HK-2 (cell line): ENCODE measurements at regions not wholly inside any gene's neighbourhood (a gene's known extent, or its start where the extent isn't known, plus 50 kb on each side); places are given as distances from the start of the nearest gene placed in this dataset.

Experiments used
- DNase-seq: peaks from one replicate; pipeline ENCODE4 v3.0.0-alpha.2; 2018; ENCODE audit not compliant: unreplicated experiment

GRCh38 chr13:38606699-38607535 lies 80.0 kb upstream of the FREM2 start:
- no peak for DNase-seq

GRCh38 chr13:38617936-38618335 lies 68.9 kb upstream of the FREM2 start:
- DNase-seq: no peak

DNA sequence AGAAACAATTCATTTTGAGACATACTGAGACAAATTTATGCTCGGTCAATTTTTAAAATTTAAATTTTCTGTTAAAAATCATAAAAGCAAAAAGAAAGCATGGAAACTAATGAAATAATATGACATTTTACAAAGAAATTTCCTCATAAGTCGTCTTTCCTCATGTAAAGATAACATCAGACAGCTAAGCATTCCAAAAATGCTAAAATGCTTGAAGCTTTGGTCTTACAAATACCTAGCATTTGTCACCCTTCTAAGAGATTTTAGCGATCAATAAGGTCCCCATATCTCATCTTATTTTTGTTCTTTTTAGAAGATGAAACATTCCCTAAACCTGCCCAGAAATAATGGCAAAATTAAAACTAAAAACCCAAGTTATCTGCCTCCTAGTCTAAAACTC lies 68.5 kb upstream of the FREM2 start:
- DNase-seq: no peak

DNA sequence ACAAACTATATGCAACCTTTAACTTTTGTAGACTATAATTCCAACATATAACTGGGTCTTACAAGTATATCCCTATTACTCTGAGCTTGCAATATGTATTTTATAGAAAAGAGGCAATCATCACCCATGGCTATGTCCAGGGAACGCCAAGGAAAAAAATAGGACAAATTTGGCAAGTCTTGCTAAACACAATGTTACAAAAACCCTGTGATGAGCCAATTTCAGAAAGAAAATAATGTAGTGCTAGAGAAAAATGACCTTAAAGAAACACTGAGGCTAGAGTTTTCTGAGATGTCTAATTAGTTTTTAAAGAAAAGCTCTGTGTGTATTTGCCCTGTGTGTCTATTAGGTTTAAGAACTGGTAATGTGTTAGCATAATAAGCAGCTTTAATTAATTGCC lies 68.0 kb upstream of the FREM2 start:
- DNase-seq: no peak

- DNase-seq: no peak
Measured at GRCh38 chr13:38620876-38621275, 66.0 kb upstream of the FREM2 start.

DNA sequence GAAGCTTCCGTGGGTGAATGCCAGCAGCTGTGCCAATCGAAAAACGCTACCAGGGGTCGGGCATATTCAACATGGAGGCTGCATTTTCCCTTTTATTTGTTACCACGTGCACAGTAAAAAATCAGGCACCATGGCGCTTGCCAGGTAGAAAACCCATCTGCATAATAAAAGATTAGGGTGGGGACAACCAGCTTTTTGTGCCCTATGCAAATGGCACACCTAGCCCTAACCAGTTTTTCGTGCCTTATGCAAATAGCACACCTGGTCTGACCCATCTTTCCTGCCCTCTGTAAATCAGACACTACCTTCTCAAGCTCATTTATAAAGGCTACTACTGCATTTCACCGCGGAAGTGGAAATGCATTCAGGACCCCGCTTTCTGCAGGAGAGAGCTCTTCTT lies 62.1 kb upstream of the FREM2 start:
- DNase-seq: no peak

DNA sequence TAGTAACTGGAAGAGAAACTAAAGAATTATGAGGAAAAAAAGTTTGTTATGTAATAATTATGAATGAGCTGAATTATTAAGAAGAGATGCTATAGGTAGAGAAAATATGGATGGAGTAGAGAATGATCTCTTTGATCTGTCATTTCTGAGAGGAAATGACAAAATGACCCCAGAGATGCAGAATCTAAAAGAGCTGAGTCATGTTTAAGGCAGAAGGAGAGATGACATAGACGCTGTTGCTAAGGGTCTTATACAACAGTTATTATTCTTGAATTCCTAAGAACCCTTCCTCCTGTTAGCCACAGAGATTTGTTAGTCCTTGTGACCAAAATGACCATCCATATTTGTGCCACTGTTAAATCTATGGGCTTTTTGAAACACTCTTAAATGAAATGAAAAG lies 58.3 kb upstream of the FREM2 start:
- DNase-seq: no peak

GRCh38 chr13:38630780-38631179 lies 56.1 kb upstream of the FREM2 start:
- DNase-seq: no peak

GRCh38 chr13:38635030-38635429 lies 51.8 kb upstream of the FREM2 start:
- no peak for DNase-seq

- no peak for DNase-seq
Measured at GRCh38 chr13:38636073-38636472, 50.8 kb upstream of the FREM2 start.

- no peak for DNase-seq
Measured at GRCh38 chr13:38636761-38637160, 50.1 kb upstream of the FREM2 start.
